ENCODE measurements at regions not wholly inside any gene's neighbourhood (a gene's known extent, or its start where the extent isn't known, plus 50 kb on each side); places are given as distances from the start of the nearest gene placed in this dataset.

GRCh38 chr16:86977076-86977676, 340.0 kb downstream of the C16orf95 start:
- no peak for DNase-seq (ENCODE audit: low read depth)

DNA sequence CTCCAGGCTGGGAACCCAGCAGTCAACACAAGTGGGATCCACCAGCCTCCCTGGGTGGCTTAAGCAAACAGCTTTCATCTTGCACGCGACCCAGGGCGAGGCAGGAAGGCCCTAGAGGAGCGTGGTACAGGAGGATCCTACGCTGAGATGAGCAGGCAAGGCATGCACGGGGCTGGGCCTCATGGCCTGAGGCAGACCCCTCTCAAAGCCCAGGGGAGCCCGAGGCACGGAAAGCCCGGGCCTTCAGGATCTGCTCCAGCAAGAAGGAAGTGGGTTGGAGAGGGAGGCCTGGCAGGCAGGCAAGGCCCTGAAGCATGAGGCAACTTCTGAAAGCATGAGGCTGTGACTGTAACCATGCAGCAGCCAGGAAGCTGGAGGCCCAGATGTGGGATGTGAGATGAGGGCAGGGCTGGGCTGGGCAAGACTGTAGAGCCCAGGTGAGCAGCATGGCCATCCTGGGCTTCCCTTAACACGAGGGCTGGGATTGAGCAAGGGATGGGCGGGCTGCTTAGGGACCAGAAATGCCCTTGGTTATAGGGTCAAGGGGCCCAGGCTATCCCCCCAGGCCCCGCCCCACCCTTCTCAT, 338.7 kb downstream of the C16orf95 start:
- no peak for DNase-seq (ENCODE audit: low read depth)

GRCh38 chr16:86979061-86979460, 338.1 kb downstream of the C16orf95 start:
- no peak for DNase-seq (ENCODE audit: low read depth)

DNA sequence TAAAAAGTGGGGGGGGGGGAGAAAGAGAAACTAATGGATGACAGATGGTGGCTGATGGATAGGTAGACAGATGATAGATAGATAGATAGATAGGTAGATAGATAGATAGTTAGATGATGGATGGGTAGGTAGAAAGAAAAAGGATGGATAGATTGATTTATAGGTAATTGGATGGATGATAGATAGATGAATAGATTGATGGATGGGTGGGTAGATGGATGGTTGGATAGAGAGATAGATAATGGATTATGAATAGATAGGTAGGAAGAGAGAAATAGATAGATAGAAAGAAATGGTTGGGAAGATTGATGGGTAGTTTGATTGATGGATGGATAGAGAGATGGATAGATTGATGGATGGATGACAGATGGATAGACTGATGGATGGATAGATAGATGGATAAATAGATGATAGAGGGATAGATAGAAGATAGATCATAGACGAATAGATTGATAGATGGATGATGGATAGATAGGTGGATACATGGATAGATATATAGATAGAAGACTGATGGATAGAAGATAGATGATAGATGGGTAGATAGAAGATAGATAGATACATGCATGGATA, 337.1 kb downstream of the C16orf95 start:
- DNase-seq (ENCODE audit: low read depth): no peak

DNA sequence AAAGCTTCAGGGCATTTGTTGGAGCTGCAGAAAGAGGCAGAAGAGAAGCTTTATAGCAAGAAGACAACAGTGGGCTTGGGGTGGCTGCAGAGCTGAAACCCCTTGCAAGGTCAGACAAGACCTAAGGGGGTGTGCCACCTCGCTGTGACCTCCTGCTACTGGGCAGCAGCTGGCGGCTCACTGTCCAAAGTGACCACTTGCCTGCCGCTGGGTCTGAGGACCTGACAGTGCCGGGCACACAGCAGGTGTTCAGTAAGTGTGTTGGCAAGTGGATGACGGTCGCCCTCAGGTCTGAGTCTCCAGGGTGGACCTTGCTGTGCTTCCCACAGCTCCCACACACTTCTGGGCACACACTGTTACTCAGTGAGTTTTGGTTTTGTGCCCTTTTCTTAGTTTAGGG, 336.5 kb downstream of the C16orf95 start:
- DNase-seq (ENCODE audit: low read depth): no peak

DNA sequence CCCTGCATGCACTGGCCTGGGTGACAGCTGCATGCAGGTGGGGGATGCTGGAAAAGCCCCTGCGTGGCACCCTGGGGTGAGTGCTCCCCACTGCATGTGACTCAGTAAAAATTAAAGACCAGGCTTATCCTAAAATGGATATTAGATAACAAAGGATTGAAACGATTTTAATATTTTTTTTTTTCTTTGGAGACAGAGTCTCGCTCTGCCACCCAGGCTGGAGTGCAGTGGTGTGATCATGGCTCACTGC, 334.9 kb downstream of the C16orf95 start:
- DNase-seq (ENCODE audit: low read depth): no peak

GRCh38 chr16:86982912-86983311, 334.3 kb downstream of the C16orf95 start:
- DNase-seq (ENCODE audit: low read depth): no peak

- DNase-seq (ENCODE audit: low read depth): no peak
These were observed 333.6 kb downstream of the C16orf95 start for GRCh38 chr16:86983621-86984020.

GRCh38 chr16:86984343-86984742, 332.8 kb downstream of the C16orf95 start:
- no peak for DNase-seq (ENCODE audit: low read depth)

- DNase-seq (ENCODE audit: low read depth): no peak
These were observed 332.1 kb downstream of the C16orf95 start for GRCh38 chr16:86984991-86985647.

- DNase-seq (ENCODE audit: low read depth): no peak
These were observed 331.6 kb downstream of the C16orf95 start for GRCh38 chr16:86985648-86986015.

- no peak for DNase-seq (ENCODE audit: low read depth)
These were observed 331.1 kb downstream of the C16orf95 start for GRCh38 chr16:86986136-86986535.

GRCh38 chr16:86986809-86987487, 330.2 kb downstream of the C16orf95 start:
- no peak for DNase-seq (ENCODE audit: low read depth)

DNA sequence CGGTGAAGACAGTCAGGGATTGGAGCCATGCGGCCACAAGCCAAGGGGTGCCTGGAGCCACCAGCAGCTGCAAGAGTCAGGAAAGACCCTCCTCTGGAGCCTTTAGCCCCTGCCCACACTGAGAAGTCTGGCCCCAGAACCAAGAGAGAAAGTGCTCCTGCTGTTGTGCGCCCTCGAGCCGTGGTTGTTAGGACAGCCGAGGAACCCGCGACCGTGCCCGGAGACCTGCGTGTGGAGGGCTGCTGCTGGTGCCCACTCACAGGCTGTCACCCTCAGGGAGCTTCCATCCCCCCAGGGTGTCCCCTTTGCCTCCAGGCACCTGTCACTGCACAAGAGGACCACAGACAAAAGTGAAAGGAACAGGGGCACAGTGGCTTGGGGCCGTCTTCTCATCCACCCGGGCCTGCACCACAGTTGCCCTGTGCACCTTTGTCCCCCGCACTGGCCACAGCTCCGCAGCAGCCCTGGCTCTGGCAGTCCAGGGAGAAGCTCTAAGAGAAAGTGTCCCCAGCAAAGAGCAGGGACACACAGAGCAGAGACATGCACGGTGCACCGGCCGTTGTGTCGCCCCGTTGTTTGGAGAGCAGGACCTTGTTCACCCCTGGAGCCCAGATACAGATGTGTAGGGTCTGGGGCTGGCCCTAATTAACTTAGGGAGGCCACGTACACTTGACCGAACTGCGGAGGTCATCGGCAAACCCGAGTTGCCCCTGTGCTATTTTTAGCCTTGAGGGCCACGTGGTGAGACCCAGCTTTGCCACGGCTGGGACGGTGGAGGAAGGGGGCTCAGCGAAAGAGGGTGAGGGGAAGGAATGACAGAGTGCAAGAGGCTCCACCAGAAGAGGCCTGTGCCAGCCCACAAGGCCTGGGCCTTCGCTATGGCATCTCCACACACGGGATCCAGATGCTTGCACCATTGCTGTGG, 329.2 kb downstream of the C16orf95 start:
- DNase-seq (ENCODE audit: low read depth): no peak

GRCh38 chr16:86988920-86989696, 328.1 kb downstream of the C16orf95 start:
- DNase-seq (ENCODE audit: low read depth): peak; percentile 74

DNA sequence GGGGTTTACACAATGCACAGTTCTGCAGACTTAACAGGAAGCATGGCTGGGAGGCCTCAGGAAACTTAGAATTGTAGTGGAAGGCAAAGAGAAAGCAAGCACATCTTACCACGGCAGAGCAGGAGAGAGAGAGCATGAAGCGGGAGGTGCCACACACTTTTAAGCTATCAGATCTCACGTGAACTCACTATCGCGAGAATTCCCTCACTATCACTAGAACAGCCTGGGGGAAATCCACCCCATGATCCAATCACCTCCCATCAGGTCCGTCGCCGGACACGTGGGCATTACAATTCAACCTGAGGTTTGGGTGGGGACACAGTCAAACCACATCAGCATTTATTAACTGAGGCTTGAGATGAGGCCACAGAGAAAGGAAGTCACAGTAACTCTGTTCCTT, 326.7 kb downstream of the C16orf95 start:
- no peak for DNase-seq (ENCODE audit: low read depth)

GRCh38 chr16:86991679-86992078, 325.5 kb downstream of the C16orf95 start:
- DNase-seq (ENCODE audit: low read depth): peak; percentile 71

DNA sequence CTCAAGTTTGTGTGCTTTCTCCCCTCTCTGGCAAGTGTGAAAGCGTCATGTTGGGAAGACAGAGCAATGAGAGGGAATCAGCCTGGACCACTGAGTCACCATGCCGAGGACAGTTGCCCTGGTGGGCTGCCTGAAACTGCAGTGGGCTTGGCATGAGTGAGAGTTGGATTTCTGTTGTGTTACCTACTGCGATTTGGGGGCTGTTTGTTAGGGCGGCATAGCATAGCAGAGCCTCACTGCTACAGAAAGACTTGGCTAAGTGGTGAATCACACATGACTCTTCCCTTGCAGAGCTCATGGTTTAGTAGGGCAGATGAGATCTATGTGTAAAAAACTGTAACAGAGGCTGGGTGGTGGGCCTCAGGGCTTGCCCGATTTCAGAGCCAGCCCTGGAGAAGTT, 324.6 kb downstream of the C16orf95 start:
- DNase-seq (ENCODE audit: low read depth): no peak

- no peak for DNase-seq (ENCODE audit: low read depth)
These were observed 323.6 kb downstream of the C16orf95 start for GRCh38 chr16:86993426-86994110.

DNA sequence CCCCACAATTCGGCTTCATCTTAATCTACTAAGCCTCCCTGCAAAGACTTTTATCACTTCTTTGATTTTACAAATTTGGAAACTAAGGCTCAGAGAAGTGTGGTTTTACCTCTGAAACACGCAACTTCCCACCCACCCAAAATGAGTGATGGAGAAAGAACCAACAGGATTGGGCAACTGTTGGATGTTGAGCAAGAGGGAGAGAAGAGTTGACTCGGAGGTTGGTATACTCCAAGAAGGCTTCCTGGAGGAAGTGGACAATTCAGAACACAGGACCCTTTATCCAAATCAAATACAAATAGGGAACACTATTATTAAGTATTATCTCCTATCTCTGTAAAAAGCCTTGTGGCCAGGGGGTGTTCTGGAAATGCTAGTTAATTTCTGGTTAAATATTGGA, 323.0 kb downstream of the C16orf95 start:
- no peak for DNase-seq (ENCODE audit: low read depth)

Data from M059J (cell line).